M059J (cell line): ENCODE measurements at regions not wholly inside any gene's neighbourhood (a gene's known extent, or its start where the extent isn't known, plus 50 kb on each side); places are given as distances from the start of the nearest gene placed in this dataset.

ENCODE experiments used
- DNase-seq: peaks from one replicate; pipeline ENCODE4 v3.0.0-alpha.2; 2012; ENCODE audit warnings: low read depth

DNA sequence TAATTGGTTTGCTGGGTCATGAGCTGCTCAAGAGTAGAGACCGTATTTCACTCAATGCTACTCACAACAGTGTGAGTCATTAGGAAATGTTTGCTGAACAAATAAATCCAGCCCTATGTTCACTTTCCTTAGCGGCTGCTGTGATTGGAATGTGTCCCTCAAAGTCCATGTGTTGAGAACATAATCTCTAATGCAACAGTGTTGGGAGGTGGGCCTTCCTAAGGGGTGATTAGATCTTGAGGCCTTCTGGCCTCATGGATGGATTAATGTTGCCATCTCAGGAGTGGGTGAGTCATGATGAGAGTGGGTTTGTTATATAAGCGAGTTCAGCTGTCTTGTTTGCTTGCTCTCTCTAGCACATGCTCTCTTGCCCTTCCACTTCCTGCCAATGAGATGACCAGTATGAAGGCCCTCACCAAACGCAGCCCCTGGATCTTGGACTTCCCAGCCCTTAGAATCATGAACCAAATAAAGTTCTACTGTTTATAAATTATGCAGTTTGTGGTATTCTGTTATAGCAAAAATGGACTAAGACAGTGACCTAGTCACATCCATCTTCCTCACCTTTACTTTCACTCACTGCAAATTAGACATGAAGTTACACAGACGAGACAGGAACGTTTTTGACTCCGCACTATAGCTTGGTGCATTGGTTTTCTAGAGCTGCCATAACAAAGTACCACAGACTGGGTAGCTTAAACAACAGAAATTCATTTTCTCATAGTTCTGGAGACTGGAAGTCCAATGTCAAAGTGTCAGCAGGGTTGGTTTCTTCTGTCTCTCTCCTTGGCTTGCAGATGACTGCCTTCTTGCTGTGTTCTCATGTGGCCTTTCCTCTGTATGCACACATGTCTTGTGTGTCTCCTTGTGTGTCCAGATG, 50.9 kb upstream of the FAM169A start:
- peak; percentile 71 for DNase-seq
